Liver (tissue), 8 donors: ENCODE measurements at regions not wholly inside any gene's neighbourhood (a gene's known extent, or its start where the extent isn't known, plus 50 kb on each side); places are given as distances from the start of the nearest gene placed in this dataset.

Experiments used
- DNase-seq: peaks from one replicate; pipeline ENCODE4 v3.0.0-alpha.2; 2017; ENCODE audit warnings: low spot score
- H3K27ac ChIP-seq, 2 donors: one replicate each; pipeline ENCODE4 v1.7.0; 2013; ENCODE audit warnings: inconsistent platforms in 2 of 2, low read length in 2 of 2, control low read depth in 1 of 2, low read depth in 1 of 2, mild to moderate bottlenecking in 1 of 2
- H3K27me3 ChIP-seq, 4 donors: one replicate each; pipeline versions ENCODE4 v1.6.1 to v1.7.0; 2013; ENCODE audit warnings: low read length in 3 of 4, inconsistent platforms in 1 of 4, mild to moderate bottlenecking in 1 of 4, moderate library complexity in 1 of 4; ENCODE audit not compliant: control insufficient read depth in 4 of 4, insufficient read depth in 4 of 4
- H3K36me3 ChIP-seq, 4 donors: one replicate each; pipeline versions ENCODE4 v1.6.1 to v1.7.0; 2013; ENCODE audit warnings: low read length in 3 of 4, mild to moderate bottlenecking in 3 of 4, low read depth in 1 of 4, moderate library complexity in 1 of 4; ENCODE audit not compliant: control insufficient read depth in 4 of 4, insufficient read depth in 3 of 4
- H3K4me1 ChIP-seq, 4 donors: one replicate each; pipeline versions ENCODE4 v1.6.1 to v1.7.0; 2013; ENCODE audit warnings: low read length in 3 of 4, mild to moderate bottlenecking in 3 of 4, moderate library complexity in 1 of 4; ENCODE audit not compliant: control insufficient read depth in 4 of 4, insufficient read depth in 4 of 4
- H3K4me3 ChIP-seq, 3 donors: one replicate each; pipeline versions ENCODE4 v1.6.1 to v1.7.0; 2013; ENCODE audit warnings: low read length in 3 of 3, control low read depth in 1 of 3, low read depth in 1 of 3, mild to moderate bottlenecking in 1 of 3
- H3K9ac ChIP-seq, 2 donors: one replicate each; pipeline ENCODE4 v1.7.0; 2013; ENCODE audit warnings: low read length in 2 of 2, mild to moderate bottlenecking in 2 of 2, moderate library complexity in 2 of 2, control low read depth in 1 of 2, low read depth in 1 of 2
- H3K9me3 ChIP-seq, 4 donors: one replicate each; pipeline versions ENCODE4 v1.6.1 to v1.7.0; 2013; ENCODE audit warnings: low read length in 3 of 4; ENCODE audit not compliant: control insufficient read depth in 4 of 4
- ATF3 ChIP-seq: IDR thresholded peaks from 2 replicates; pipeline ENCODE4 v1.6.1; 2016; ENCODE audit warnings: antibody characterized with exemption
- EGR1 ChIP-seq, 2 donors: IDR thresholded peaks; 2 replicates each; pipeline ENCODE4 v1.6.1; 2016 to 2018; ENCODE audit warnings: antibody characterized with exemption in 2 of 2, low read depth in 2 of 2
- FOXA1 ChIP-seq: IDR thresholded peaks from 2 replicates; pipeline ENCODE4 v1.6.1; 2016; ENCODE audit warnings: antibody characterized with exemption
- FOXA2 ChIP-seq: IDR thresholded peaks from 2 replicates; pipeline ENCODE4 v1.6.1; 2016; ENCODE audit warnings: antibody characterized with exemption
- GABPA ChIP-seq, 2 donors: IDR thresholded peaks in 1 of 2; conservative IDR thresholded peaks in 1 of 2; 2 replicates each; pipeline ENCODE4 v1.6.1; 2016; ENCODE audit warnings: antibody characterized with exemption in 2 of 2, mild to moderate bottlenecking in 1 of 2, moderate library complexity in 1 of 2
- HNF4A ChIP-seq, 2 donors: conservative IDR thresholded peaks; 2 replicates each; pipeline ENCODE4 v1.6.1; 2016; ENCODE audit warnings: antibody characterized with exemption in 2 of 2, mild to moderate bottlenecking in 2 of 2
- HNF4G ChIP-seq: IDR thresholded peaks from 2 replicates; pipeline ENCODE4 v1.6.1; 2016; ENCODE audit warnings: antibody characterized with exemption
- JUND ChIP-seq, 2 donors: IDR thresholded peaks; 2 replicates each; pipeline ENCODE4 v1.6.1; 2016; ENCODE audit warnings: antibody characterized with exemption in 2 of 2
- MAX ChIP-seq: IDR thresholded peaks from 2 replicates; pipeline ENCODE4 v1.6.1; 2016; ENCODE audit warnings: antibody characterized with exemption
- NR2F2 ChIP-seq: IDR thresholded peaks from 2 replicates; pipeline ENCODE4 v1.6.1; 2016; ENCODE audit warnings: antibody characterized with exemption
- RAD21 ChIP-seq, 2 donors: IDR thresholded peaks; 2 replicates each; pipeline ENCODE4 v1.6.1; 2016; ENCODE audit warnings: antibody characterized with exemption in 2 of 2, mild to moderate bottlenecking in 2 of 2
- RXRA ChIP-seq, 2 donors: IDR thresholded peaks; 2 replicates each; pipeline ENCODE4 v1.6.1; 2017 to 2018; ENCODE audit warnings: antibody characterized with exemption in 2 of 2, mild to moderate bottlenecking in 1 of 2
- SP1 ChIP-seq: IDR thresholded peaks from 2 replicates; pipeline ENCODE4 v1.6.1; 2018; ENCODE audit warnings: antibody characterized with exemption, mild to moderate bottlenecking
- TAF1 ChIP-seq: conservative IDR thresholded peaks from 2 replicates; pipeline ENCODE4 v1.6.1; 2016; ENCODE audit warnings: antibody characterized with exemption, mild to moderate bottlenecking
- YY1 ChIP-seq: IDR thresholded peaks from 2 replicates; pipeline ENCODE4 v1.6.1; 2016; ENCODE audit warnings: antibody characterized with exemption, mild to moderate bottlenecking
- ZBTB33 ChIP-seq: IDR thresholded peaks from 2 replicates; pipeline ENCODE4 v1.6.1; 2016; ENCODE audit warnings: antibody characterized with exemption
- WGBS: extraction: QIAGEN DNeasy Blood & Tissue Kit; methylation state at CpG from one replicate; pipeline ENCODE4 v1.1.7; 2013; 5-methylcytosine and 5-hydroxymethylcytosine counted together
- TF ChIP-seq, protein P1 (sequence below): IDR thresholded peaks from 2 replicates; pipeline ENCODE4 v1.6.1; 2016; ENCODE audit warnings: antibody characterized with exemption, mild to moderate bottlenecking
- TF ChIP-seq, protein P2 (sequence below): fragments of 150-350 bp; IDR thresholded peaks from 2 replicates; pipeline ENCODE4 v1.5.1; 2017; ENCODE audit warnings: improper control_type of control experiment, low read depth, low read length; ENCODE audit not compliant: missing input control
- donor health status: healthy.
- donor health status: healthy.
- donor health status: healthy.
- donor health status: healthy.
- donor health status: healthy.

- Histone ChIP-seq H3K36me3 (no peaks in the 10 kb centered on the region), H3K27me3 (no peaks in the 10 kb centered on the region)
Measured at GRCh38 chrX:96424007-96424406, 260.6 kb upstream of the DIAPH2 start.

GRCh38 chrX:96425200-96425599 lies 259.4 kb upstream of the DIAPH2 start:
- Histone ChIP-seq H3K9me3 (no peaks in the 10 kb centered on the region), H3K4me1 (peaks cover 0 to 6% (median 2%) of the 10 kb centered on the region in 4 donors), H3K9ac (no peak overlapping the region), H3K4me3 (no peak overlapping the region), H3K27me3 (no peaks in the 10 kb centered on the region), H3K27ac (no peak overlapping the region), H3K36me3 (no peaks in the 10 kb centered on the region)
- DNase-seq: no peak
- no peak for TF ChIP-seq YY1
- no peak for TF ChIP-seq RAD21 (IDR thresholded peaks at IDR 0.05)
- TF ChIP-seq ATF3: no peak
- TF ChIP-seq JUND (IDR thresholded peaks at IDR 0.05): no peak
- no peak for TF ChIP-seq FOXA2
- TF ChIP-seq HNF4A (conservative IDR thresholded peaks at IDR 0.05): no peak
- no peak for TF ChIP-seq SP1
- no peak for TF ChIP-seq MAX
- no peak for TF ChIP-seq FOXA1
- TF ChIP-seq, protein P1, sequence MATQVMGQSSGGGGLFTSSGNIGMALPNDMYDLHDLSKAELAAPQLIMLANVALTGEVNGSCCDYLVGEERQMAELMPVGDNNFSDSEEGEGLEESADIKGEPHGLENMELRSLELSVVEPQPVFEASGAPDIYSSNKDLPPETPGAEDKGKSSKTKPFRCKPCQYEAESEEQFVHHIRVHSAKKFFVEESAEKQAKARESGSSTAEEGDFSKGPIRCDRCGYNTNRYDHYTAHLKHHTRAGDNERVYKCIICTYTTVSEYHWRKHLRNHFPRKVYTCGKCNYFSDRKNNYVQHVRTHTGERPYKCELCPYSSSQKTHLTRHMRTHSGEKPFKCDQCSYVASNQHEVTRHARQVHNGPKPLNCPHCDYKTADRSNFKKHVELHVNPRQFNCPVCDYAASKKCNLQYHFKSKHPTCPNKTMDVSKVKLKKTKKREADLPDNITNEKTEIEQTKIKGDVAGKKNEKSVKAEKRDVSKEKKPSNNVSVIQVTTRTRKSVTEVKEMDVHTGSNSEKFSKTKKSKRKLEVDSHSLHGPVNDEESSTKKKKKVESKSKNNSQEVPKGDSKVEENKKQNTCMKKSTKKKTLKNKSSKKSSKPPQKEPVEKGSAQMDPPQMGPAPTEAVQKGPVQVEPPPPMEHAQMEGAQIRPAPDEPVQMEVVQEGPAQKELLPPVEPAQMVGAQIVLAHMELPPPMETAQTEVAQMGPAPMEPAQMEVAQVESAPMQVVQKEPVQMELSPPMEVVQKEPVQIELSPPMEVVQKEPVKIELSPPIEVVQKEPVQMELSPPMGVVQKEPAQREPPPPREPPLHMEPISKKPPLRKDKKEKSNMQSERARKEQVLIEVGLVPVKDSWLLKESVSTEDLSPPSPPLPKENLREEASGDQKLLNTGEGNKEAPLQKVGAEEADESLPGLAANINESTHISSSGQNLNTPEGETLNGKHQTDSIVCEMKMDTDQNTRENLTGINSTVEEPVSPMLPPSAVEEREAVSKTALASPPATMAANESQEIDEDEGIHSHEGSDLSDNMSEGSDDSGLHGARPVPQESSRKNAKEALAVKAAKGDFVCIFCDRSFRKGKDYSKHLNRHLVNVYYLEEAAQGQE: no peak
- TF ChIP-seq TAF1: no peak
- no peak for TF ChIP-seq HNF4G
- TF ChIP-seq RXRA (IDR thresholded peaks at IDR 0.05): no peak
- TF ChIP-seq, protein P2, sequence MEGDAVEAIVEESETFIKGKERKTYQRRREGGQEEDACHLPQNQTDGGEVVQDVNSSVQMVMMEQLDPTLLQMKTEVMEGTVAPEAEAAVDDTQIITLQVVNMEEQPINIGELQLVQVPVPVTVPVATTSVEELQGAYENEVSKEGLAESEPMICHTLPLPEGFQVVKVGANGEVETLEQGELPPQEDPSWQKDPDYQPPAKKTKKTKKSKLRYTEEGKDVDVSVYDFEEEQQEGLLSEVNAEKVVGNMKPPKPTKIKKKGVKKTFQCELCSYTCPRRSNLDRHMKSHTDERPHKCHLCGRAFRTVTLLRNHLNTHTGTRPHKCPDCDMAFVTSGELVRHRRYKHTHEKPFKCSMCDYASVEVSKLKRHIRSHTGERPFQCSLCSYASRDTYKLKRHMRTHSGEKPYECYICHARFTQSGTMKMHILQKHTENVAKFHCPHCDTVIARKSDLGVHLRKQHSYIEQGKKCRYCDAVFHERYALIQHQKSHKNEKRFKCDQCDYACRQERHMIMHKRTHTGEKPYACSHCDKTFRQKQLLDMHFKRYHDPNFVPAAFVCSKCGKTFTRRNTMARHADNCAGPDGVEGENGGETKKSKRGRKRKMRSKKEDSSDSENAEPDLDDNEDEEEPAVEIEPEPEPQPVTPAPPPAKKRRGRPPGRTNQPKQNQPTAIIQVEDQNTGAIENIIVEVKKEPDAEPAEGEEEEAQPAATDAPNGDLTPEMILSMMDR: no peak
- no peak for TF ChIP-seq ZBTB33
- no peak for TF ChIP-seq NR2F2
- no peak for TF ChIP-seq EGR1 (IDR thresholded peaks at IDR 0.05; ENCODE audit: low read depth in 2 of 2)
- TF ChIP-seq GABPA (IDR thresholded peaks at IDR 0.05 in 1 of 2, conservative IDR thresholded peaks at IDR 0.05 in 1 of 2): no peak

More at GRCh38 chrX:96424007-96424406, 260.6 kb upstream of the DIAPH2 start:
- no peak overlapping the region for H3K9ac ChIP-seq
- H3K4me3 ChIP-seq: no peak overlapping the region
- no peak overlapping the region for H3K27ac ChIP-seq
- WGBS: 30% methylated on average over 3 of the region's 3 CpGs
- H3K4me1 ChIP-seq: peaks cover 0 to 6% (median 2%) of the 10 kb centered on the region in 4 donors
- no peak for DNase-seq
- no peak for TF ChIP-seq ATF3
- TF ChIP-seq JUND (IDR thresholded peaks at IDR 0.05): no peak
- no peak for TF ChIP-seq TAF1
- no peak for TF ChIP-seq EGR1 (IDR thresholded peaks at IDR 0.05; ENCODE audit: low read depth in 2 of 2)
- no peak for TF ChIP-seq HNF4G
- TF ChIP-seq MAX: no peak
- no peak for TF ChIP-seq FOXA2
- TF ChIP-seq SP1: no peak
- no peak for TF ChIP-seq RXRA (IDR thresholded peaks at IDR 0.05)
- TF ChIP-seq HNF4A (conservative IDR thresholded peaks at IDR 0.05): no peak
- H3K9me3 ChIP-seq: no peaks in the 10 kb centered on the region
